Stimulated activated CD8-positive, alpha-beta memory T cell treated with anti-CD3 and anti-CD28 coated beads, Interleukin-2, amount 100 ng/mL, for 48 hours (primary cell): ENCODE measurements at regions not wholly inside any gene's neighbourhood (a gene's known extent, or its start where the extent isn't known, plus 50 kb on each side); places are given as distances from the start of the nearest gene placed in this dataset.

Experiments used
- DNase-seq, 2 donors: peaks; one replicate each; pipeline ENCODE4 v3.0.0-alpha.2; 2020; ENCODE audit warnings: low read depth in 2 of 2

DNA sequence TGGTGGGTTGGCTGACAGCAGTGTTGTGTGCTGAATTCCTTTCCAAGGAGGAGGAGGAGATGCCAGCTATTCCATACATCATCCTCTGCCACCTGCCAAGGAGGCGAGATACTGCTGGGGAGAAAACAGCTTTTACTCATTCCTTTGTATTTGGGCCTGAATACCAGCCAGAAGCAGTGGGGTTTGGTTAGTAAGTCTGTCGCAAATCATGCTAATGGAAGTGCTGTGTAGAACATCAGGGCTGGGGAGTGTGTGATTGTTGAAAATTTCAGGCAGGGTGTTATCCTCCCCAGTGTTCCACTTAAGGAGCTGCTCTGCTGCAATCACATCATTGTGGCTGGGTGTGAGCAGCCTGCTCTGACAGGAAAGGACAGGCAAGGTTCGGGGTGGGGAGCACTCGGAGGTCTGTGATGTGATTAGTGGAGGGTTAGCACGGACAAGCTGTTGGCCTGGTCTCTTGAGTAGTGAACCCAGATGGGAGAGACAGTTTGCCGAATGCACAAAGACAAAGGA is 128.2 kb upstream of the DLX2 start:
- DNase-seq = no peak

DNA sequence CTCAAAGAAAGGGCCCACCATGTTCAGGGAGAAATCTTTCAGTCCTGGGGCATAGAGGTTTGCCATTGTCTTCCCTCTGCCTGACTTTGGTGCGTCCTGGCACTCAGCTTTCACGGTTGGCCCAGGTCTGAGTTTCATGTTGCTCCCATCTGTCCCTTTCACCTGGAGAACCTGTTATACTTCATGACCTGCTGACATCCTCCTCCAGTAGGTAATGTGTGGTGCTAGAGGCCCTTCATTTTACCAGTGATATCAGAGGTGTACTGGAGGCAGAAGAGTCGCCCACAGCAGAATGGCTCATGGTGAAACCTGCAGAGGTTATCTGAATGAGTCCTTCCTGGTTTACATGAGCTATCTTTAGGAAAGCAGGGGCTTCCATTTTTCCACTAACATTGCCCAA is 128.8 kb upstream of the DLX2 start:
- no peak for DNase-seq

DNA sequence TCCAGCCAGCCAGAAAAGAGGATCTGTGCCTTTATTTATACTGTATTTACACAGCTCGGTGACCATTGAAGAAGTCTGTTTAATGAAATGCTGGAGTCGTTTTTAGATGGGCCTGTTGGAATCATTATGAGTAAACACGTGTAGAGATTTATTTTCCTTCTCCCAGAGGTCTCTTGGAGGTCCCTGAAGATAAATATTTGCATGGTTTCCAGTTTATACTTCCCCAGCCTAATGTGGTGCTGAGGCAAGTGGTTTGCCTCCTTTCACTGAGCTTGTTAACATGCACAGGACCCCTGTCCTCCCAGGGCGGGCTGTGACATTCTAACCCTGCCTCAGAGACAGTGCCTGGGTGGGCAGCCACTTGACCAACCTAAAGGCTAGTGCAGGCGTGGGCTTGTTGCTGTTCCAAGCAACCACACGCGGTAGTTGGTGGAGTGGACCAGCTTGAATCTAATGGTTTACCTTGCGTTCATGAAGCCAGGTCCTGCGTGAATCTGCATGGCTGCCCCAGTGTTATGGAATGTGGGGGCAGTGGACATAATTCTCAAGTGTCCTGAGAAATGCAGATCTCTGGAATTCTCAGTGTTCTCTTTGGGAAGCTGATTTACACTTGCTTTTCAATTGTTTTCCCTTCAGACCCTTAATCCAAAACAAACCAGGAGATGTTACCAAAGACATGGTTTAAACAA is 130.2 kb upstream of the DLX2 start:
- no peak for DNase-seq

DNA sequence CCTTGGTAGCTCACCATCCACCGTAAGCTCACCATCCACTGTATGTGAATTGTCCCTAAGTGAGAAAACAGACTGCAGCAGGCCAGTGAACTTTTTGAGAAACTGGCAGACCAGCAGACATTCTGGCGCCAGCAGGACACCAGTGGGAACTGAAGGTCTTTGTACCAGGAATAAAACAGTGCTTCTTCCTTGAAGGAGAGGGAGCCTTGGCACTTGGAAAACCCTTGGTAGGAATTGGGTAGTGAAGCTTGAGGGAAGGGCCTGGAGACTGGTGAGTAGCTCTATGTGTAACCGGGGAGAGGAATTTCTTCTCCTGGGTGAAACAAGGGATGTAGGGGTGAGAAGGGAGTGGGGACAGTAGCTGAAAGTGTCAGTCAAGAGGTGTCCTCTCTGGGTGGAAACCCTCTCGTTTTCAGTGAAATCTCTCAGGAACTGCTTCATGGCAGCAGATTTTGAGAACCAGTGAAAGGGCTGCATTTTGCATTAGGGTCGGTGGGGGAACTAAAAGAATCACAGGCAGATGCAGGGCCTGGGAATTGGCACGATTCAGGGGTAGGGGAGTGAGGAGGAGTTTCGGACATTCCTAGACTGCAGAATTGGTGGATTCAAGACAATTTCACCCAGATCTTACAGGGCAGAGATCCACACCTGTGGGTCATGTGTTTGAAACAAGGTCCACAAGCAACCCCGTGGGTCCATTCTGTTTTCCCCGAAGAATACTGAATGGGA is 131.5 kb upstream of the DLX2 start:
- no peak for DNase-seq

DNA sequence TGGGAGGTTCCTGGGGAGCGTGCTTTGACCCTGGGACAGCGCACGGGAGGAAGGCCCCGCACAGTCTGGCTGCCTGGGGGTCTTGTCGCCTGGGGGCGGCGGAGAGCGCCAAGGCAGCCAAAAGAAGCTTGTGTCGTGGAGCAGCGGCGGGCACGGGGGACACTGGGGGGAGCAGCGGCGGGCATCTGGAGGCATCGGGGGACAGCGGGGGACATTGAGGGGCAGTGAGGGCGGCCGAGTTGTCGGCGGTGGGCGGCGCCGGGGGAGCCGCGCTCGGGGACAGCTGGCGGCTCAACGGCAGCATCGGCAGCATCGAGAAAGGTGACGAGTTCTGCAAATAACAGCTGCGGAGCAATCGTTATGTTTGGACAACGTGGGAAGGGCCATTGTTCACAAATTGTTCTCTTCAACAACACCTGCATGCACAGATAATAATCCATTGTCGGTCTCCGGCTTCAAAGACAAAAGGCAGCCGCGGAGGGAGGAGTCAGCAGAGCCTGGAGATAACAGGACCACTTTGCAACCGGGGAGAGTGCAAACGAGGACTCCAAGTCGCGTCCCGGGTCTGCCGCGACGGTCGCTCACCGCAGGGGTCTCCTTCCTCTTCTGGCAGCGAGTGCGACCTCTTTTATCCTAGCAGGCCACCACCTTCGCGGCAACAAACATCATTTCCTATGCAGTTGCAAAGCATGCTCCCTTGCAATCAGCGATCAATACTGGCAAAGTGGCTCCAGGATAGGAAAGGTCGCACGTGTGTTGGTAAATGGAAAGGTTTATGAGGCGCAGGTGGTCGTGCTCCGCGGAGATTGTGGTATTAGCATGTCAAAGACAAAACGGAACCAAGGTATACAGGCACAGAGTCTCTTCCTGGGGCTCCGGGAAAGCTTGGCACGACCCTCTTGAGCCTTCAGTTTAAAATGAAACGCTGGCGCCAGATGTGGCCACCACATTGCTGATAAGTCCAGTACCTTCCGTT is 132.3 kb upstream of the DLX2 start:
- no peak for DNase-seq

DNA sequence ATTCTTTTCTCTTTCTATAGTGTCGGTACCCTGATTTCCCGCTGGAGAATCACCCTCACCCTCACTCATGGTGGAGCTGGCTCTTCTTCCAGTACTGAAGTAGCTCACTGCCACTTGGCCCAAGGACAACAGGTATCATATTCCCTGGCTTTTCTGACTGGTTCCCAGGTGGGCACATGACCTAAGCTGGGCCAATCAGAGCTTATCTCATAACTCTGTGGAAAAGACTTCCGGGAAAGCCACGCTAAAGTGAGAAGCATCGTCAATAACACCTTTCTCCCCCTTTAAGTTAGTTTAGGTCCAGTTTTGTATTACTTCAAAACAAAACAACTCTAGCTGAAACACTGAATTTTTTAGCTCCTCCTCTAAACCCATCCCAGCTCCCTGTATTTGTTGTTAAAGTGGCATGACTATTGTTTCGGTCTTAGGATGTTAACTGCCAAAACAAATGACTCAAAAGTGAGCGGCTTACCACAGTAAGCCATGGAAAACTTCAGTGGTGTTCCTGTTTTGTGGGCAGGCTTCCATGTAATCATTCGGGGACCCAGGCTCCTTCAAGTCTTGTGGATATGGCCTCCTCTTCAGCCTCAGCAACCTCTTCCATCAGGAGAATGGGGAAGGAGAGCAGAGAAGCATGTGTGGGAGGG is 137.4 kb upstream of the DLX2 start:
- DNase-seq = no peak

DNA sequence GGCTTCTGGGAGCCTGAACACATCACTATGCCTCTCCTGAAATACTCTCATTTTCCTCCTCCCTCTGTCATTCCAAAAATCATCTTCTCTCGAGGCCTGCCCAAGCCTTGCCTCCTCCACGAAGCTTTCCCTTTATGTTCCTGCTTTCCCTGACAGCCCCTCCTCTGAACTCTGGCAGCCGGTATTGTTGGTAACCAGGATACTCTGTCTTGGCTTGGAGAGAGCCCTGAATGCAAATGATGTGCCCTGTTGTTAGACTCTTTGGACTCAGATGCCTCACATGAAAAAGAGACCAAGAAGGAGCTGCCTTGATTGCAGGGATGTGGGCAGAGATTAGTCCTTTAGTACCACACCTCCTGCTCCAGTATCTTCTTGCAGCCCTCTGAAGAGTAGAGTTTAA is 138.5 kb upstream of the DLX2 start:
- DNase-seq = no peak

DNA sequence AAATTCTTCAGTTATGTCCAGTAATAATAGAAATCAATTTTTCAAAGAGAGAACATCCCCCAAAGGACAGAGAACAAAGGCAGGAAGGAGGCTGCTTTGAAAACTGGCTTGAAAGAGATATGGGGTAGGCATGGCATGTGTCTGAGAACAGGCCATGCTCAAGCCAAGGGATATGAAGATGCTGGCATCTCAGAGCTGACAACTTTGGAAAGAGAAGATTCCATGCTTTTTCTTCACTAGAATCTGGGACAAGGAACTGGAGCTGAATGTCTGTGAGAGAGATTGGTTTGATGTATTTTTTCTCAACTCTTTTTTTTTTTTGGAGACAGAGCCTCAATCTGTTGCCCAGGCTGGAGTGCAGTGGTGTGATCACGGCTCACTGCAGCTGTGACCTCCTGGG is 139.8 kb upstream of the DLX2 start:
- no peak for DNase-seq

DNA sequence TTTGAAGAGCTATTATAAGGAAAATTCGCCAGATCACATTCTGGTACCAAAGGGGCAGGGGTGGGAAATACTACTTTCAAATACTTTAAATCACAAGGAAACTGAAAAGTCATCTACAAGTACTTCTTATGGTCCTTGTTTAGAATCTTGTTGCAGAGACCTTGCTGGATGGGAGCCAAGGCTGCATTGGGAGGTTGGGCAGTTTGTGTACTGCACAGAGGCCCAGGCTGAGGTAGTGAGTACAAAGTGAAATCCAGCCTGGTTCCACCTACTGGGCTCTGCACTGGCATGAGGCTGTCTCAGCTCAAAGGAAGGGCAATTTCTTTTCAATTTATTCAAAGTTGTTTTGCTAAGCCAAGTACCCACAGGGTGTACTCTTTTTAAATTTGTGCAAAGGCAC is 140.3 kb upstream of the DLX2 start:
- DNase-seq = no peak

DNA sequence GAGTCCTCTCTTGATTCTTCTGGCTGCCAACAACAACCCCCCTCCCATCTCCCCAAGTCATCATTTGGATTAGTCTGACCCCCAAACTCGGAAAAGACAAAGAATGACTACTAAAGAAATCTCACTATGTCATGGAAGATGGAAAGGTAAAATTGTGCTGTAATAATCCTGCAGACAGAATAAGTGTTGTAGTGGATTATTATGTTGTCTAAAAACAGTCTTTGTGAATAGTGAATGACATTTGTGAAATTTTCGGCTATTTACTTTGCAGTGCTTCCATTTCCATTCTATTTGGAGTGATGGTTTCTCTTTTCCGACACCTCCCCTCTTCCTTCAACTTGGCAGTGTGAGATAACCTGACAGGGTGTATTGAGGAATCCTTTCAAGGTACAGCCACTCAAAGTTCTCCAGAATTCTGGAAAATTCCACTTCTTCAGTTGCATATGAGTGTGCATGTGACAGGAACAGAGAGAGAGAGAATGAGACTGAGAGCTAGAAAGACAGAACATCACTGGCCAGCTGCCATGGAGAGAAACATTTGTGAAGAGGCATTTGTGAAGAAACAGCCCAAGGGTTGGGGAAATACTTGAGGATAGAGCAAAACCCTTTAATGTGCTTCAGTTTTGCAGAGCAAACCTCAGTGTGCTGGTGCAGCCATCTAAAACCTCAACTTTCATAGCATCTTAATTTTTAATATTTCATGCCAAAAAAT is 141.9 kb upstream of the DLX2 start:
- DNase-seq = no peak

DNA sequence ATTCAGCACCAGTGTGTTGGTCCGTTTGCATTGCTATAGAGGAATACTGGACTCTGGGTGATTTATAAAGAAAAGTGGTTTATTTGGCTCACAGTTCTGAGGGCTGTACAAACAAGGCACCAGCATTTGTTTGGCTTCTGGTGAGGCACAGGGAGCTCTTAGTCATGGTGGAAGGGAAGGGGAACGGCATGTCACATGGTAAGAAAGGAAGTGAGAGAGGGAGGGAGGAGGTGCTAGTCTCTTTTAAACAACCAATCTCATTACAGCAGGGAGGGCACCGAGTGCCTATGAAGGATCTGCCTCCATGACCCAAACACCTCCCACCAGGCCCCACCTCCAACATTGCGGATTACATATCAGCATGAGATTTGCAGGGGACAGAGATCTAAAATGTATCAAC is 143.9 kb upstream of the DLX2 start:
- no peak for DNase-seq

DNA sequence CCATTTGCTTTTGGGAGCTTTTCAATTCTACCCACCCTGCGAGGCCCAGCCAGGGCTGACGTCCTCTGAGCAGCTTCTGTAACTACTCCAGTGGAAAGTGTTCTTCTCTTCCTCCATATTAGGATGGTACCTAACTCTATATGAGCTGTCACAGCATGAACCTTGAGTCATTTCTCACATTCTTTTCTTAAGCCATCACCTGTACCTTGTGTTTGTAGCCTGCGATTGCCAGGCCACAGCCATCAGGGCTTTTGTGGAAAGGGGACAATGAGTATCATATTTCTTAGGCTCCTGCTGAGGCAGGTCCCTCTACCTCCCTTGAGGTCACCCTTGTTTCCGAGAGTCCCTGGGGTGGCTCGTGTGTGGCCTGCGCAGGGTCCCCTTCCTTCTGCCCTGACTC is 144.5 kb upstream of the DLX2 start:
- no peak for DNase-seq

DNA sequence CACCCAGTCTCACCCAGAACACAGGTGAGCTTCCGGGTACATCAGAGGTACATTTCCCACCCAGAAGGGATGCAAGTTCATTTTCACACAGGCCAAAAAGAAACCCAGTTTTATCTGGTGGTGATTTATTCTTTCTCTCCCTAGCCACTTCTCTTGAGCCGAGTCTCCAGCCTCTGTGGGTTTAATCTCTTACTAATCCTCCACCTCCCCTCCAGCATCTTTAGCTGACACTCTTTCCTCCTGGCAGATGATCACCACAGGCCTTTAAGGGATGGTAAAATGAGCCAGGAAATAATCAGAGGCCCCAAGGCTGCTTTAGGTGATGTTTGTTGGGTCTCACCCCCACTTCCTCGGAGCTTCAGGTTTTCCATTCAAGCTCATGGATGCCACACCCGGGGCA is 145.7 kb upstream of the DLX2 start:
- DNase-seq = no peak

DNA sequence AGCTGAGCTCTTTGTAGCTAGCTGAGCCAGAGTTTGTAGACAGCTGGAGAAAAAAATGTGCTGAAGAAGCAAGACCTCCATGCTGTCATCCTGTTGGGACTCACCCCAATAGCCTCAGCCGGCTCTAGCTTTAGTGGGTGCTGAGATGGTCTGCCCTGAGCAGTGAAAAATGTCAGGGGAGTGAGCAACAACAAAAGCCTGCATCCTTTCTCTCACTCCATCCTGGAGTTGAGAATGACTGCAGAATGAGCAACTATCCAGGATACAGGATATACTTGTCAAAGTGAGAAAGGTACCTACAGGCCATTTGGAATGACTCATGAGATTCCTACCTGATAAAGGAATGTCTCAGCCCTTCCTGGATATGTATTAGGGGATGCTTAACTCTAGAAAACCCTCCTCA is 146.1 kb upstream of the DLX2 start:
- no peak for DNase-seq

DNA sequence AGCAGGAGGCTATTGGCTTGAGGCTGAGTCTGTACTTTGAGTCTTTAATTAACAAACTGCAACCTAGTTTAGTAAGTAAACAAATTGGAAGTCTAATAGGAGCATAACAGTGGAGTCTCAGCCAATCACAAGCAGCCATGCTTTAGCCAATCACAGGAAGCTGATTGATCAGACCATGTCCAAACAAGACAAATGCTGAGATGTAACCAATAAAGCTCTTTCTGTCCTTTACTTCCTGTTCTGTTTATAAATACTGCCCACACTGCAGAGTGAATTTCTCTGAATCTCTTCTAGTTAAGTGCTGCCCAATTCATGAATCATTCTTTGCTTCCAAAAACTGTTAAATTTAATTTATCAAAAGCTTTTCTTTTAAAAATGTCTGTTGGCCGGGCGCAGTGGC is 146.6 kb upstream of the DLX2 start:
- DNase-seq = no peak

DNA sequence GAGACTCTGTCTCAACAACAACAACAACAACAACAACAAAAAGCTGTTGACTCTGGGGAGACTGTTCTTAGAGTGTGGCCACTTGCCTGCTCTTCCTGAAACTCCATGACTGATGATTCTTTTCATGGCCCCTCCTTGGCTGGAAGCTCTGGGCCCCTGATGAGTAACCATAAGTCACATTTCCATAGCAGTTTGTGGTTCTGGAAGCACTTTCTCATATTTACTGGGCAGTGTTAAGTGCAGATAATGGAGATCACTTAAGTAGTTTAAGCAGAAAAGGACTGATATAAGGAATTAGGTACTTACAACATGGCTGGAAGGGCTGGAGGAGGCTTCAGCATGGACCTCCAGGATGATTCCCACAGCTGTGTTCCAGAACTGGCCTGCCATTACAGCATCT is 147.3 kb upstream of the DLX2 start:
- no peak for DNase-seq

DNA sequence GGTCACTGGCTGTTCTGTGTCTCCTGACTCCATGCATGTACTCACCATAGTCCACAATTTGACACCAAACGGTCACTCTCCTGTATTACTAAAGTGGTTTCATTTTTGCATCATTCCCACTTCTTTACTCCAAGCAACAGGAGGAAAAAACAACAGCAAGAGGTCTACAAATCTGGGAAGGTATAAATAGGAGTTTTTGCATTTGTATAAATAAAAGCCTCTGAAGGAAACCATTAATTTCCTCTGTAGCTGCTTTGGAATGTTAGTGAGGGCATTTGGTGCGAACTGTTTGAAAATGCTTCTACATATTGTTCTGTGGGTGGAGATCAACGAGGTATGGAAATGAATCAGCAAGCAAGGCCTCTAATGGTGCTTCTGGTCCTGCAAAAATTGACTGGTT is 148.5 kb upstream of the DLX2 start:
- DNase-seq = no peak

DNA sequence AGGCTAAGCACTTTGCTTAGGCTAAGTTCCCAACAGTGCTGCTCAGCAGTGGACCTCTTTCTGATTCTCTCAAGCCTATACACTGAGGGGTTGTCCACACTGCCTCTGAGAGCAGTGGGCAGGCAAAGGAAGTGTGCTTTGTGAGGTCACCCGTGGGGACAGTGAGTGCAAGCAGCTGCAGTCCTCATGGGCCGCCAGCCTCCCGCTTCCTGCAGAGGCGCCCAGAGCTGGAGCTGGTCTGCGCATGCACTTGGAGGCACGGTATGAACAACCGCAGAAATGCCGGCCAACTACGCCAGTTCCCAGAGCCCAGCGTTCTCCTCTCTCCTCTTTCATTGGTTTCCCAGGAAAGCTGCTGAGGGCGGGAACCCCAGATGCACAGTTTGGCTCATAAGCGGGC is 149.5 kb upstream of the DLX2 start:
- DNase-seq = no peak

DNA sequence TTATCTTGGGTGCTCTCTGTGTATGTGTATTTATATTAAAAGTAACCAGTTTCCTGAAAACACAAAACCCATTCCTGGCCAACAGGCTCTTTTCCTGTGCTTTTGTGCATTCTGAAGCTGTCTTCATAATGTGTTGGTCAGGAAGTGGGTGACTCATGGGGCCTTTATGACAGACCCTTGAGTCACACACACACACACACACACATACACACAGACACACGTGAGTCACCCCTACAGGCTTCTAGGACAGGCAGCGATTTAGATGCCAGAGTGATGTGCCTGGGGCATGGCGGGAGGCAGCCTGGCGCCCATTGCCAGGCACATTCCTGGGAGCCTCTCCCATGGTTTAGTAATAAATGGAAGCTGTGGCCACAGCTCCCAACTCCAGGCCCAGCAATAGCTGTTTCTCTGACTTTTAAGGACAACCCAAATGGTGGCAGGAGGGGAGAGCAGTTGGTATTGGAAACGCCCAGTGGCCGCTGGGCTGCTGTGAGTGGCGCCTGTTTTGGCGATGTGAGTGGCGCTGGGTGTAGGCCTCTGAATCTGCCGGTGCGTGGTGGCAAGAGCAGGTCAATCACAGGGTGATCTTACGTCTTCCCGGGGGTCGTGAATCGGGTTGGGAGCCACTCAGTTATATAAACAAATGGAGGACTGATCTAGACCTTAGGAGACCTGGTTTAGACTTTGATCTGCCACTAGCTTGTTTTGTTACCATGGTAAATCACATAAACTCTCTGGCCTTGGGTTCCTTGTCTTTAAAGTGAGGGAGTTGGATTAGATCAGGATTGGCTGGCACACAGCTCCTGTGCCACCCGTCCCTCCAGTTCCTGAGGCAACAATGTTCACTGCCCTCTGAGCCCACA is 150.7 kb upstream of the DLX2 start:
- peak in 1 of 2 donors; percentile 49 for DNase-seq

DNA sequence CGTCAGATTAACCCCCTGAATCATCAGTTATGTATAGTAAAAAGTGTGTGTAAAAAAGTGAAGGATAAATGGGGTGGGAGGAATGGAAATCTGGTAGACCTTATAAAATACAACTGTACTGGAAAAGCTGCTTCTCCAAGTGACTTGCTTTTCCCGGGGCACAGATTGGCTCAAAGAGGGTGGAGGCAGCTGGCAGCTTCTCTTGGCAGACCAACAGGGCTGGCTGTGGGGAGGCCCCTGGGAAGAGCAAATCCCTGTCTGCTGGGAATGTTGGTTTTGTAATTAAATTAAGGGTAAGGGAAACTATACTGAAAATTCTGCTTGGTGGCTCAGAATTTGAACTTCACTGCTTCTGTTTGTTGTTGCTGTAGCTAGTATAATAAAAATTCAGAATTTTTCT is 154.2 kb upstream of the DLX2 start:
- DNase-seq = no peak
